Femur (tissue), 1 donor: ENCODE measurements at regions not wholly inside any gene's neighbourhood (a gene's known extent, or its start where the extent isn't known, plus 50 kb on each side); places are given as distances from the start of the nearest gene placed in this dataset.
A peak's percentile ranks its signal among the peaks of the same experiment; 100 is the strongest.
"Not testable (repeated sequence)": the region's sequence is repeated elsewhere in the genome, so short reads cannot be mapped to it uniquely, and the experiment has no call there.

Experiments
- DNase-seq: peaks from one replicate; pipeline ENCODE4 v3.0.0-alpha.2; 2017

DNA sequence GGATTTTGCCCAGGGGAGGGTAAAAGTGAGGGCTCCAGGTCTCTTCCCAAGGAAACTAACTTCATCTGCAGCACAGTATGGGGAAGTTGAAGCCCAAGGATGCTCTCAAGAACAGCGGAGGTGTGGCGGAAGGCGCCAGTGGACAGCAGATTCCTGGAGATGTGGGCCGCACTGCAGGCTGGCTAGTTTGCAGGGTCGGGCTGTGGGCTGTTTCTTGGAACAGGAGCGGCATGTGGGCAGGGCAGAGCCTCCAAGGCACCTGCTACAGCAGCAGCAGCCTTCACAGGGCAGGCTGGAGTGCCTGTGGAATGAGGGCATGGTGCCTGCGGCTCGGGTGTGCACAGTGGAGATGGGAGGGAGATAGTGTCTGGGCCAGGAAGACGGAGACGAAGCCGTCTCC is 100.0 kb upstream of the SFSWAP start:
- no peak for DNase-seq

DNA sequence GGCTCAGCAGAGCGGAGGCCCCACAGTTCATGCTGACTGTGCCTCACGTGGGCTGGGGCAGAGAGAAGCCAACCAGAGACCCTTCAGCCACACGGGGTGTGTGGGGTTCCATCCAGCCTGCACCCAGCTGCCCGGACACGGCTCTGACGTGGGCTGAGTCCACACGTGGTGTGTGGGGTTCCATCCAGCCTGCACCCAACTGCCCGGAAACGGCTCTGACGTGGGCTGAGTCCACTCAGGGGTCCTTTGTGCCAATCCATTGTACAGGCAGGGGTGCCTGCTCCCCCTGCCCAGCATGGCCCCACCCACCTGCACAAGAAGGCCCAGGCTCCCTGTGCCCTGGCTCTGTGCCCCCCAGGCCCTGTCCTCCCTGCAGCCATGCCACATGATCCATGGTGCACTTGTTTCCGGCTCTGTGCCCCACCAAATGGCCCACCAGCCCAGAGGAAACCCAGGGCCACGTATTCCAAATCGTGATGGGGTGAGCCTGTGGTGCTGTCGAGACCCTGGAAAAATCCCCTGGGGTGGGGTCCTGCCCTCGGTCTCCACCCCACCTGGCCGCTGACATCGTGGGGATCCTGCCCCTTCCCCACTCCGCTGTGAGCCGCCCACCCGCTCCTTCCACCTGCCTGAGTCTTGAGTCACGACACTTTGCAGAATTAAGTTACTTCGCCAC is 99.3 kb upstream of the SFSWAP start:
- no peak for DNase-seq

DNA sequence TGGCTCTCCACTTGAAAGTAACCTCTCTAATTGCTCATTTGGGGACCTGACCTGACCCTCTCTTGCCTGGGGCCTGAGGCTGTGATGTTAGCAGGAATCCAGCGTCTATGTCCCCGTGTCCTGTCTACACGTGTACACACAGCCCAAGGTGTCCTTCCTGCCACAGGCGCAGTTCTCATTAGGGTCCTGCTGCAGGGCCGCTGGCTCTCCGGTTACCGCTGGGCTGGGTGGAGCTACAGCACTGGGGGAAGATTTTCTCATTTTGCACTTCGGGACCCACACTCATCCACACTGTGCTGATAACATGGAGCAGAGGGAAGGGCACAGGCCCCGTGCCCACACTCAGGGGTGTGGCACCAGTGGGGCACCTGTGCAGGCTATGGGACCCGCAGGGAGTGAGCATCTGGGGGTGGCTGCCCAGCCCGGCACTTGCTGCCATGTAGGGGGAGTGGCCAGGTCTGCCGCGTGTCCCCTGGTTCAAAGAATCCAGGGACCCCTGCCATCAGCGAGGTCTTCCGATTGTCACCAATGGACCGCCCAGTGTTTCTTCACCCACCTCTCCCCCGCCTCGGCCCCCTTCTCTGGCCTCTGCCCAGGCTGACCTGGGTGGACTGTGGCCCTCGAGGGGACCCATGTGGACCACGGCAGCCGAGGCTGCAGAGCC is 98.7 kb upstream of the SFSWAP start:
- DNase-seq, result no peak

DNA sequence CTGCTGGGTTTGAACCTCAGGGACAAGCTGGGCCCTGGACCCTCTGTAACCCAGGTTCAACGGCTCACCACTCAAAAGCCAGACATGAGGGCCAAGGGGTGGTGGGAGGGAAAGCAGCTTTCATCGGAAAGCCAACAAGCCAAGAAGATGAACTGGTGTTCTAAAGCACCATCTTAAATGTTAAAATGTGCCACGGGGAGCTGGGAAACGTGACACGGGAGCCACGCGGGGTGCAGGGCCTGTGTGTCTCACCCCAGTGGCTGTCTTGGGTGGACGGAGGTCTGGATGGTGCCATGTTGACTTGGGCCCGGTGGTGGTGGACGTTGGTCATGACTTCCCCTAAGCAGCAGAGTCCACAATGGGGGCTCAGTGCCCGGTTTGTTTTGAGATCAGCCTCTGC is 97.7 kb upstream of the SFSWAP start:
- no peak for DNase-seq

DNA sequence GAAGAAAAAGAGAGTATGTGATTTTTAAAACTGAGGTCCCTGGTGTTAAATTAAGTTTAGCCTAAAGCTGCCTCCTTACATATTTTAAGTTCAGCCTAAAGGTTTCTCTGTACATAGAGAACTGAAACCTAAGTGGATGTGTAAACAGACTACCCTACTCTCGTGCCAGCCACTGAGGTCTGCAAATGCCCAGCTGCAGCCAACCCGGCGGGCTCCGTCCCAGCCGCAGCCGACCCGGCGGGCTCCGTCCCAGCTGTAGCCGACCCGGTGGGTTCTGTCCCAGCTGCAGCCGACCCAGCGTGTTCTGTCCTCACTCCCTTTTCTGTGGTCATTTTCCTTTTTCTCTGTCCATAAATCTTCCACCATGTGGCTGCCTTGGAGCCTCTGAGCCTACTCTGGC is 97.2 kb upstream of the SFSWAP start:
- no peak for DNase-seq

DNA sequence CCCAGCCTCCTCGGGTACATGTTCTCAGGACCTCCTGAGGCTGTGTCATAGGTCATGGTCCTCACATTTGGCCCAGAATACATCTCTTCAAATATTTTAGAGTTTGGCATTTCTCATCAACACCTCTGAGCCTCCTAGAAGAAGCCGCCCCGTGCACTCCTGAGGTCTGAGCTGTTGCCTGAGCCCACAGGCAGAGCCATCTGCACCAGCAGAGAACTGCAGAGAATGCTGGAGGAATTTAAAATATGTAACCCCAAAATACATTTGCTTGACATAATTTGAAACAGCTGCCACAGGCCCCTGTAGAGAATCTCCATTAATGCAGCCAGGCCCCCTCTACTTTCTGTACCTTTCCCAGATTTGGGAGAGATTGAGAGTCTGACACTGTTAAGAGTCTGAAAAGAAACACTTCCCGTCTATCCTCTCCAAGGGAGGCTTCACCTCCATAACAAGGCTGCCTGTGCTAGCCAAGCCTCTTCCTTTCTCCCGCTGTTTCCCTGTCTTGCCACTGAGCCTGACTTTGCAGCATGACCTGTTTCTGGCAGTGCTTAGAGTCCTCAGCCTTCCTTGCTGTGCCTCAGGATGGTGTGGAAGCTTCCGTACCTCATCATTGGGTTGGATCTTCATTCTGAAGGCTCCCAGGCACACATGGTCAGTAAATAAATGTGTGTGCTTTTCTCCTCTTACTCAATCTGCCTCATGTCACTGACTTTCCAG is 95.4 kb upstream of the SFSWAP start:
- no peak for DNase-seq

DNA sequence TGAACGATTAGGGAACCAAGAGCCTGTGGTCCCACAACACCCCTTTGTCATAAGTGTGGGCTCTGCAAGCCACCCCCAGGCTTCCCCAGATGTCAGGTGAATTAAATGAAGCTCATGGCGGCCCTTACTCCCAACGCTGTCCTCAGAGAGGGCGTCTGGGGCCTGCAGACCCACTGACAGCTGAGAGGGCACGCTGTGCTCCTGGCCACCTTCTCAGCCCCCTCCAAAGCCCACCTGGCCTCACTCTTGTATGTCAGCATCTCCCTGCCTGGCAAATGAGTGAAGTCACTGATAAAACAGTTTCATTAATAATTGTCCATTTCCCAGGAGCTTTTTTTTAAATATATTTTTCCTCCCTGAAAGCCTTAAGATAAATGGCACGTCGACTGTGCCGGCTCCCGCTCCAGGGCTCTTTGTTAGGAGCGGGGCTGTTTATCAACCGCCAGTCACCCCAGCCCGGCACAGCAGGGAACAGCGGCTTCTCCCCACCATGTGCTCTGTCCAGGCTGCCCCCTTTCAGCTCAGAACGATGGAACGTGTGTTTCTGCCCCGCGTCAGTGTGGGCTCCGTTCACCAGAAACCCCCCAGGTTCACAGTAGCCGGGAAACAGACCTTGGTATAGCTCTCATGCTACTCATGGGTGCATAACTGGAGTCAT is 94.7 kb upstream of the SFSWAP start:
- DNase-seq, result no peak

DNA sequence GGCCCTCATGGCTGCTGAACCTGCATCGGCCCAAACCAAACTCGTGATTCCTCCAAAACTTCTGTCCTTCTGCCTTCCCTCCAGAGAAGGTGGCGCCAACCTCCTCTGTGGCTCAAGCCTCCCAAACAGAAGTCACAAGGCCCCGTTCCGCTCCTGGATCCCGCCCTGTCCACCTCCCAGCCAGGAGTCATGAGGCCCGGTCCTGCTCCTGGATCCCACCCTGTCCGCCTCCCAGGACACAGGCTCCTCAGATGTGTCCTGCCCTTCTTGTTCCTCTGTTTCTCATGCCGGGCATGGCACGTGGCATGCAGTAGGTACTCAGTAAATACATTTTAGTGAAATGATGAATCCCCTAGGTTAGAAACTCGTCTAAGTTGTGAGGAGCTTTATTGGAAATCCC is 94.2 kb upstream of the SFSWAP start:
- DNase-seq, result no peak

DNA sequence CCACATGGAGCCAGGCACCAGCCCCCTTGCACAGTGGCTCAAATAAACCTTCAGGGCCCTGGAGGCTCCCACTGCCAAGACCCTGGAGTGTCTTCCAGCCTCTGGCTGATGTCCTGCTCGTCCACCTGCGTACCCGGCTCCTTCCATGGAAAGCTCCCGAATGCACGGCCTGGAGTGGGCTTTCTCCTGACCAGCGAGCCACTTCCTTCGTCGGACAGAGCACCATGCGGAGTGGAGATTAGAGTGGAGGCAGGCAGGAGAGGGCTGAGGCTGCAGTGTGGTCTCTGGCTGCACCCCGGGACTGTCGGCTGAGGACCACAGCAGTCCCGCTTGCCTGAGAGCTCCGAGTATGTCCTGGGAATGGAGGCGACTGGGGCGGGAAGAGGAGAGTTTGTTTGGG is 93.7 kb upstream of the SFSWAP start:
- no peak for DNase-seq

DNA sequence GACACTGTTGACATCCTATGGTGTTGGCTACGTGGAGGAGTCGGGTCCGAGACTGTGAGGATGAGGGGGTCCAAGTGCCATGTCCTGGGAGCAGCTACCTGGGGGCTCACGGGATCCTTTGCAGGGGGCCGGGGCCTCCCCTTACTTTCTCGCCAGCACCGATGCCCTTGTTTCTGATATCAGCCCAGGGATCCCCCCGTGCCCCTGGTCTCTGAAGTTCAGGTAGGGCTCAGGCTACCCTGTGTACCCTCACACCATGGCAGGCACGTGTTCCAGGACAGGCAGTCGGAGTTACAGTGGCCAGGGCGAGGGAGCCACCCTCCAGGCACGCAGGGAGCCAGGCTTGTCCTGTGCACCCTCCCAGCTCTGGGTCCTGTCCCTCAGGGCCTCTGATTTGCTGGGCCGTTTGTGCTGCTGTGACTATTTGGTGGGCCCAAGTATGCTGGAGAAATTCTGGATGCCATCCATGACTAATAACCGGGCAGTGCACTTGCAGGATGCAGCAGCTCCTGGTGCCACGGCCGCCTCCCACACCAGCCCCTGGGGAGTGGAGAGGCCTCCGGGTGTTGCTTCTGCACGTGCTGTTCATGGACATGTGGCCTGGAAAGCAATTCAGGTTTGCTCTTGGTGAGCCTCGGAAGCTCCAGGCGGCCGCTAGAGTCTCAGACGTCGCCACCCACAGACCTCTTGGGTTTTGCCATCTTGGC is 93.1 kb upstream of the SFSWAP start:
- no peak for DNase-seq

DNA sequence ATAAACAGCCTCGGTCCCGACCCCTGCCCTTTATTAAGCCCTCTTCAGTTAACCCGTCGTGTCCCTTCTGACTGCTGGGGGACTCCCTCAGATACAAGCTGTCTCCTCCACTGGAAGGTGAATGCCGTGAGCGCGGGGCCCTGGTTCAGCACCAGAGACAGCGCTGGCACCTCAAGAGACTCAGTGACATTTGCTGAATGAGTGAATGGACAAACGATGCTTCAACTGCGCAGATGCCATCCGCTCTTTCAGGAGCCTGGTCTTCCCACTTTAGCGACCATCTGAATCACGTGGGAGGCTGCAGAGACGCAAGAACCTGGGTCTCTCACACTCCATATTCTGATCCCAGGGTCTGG is 92.6 kb upstream of the SFSWAP start:
- DNase-seq, result no peak

DNA sequence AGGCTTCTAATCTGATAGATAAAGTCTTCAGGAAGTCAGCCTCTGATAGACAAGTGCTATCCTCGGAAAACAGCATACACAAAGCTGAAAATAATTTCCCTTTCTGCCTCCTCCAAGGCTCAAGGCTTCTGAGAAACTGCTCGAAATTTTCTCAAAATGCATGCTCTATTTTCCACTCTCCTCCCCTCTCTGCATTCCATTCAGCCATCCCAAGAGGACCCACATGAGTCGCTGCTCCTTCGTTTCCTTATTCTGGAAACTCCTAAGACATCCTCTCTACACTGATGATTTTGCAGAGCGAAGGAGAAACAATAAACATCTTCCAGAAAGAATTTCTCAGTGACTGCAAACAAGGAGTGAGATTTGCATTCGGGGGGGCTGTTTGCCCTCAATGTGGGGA is 92.2 kb upstream of the SFSWAP start:
- no peak for DNase-seq

DNA sequence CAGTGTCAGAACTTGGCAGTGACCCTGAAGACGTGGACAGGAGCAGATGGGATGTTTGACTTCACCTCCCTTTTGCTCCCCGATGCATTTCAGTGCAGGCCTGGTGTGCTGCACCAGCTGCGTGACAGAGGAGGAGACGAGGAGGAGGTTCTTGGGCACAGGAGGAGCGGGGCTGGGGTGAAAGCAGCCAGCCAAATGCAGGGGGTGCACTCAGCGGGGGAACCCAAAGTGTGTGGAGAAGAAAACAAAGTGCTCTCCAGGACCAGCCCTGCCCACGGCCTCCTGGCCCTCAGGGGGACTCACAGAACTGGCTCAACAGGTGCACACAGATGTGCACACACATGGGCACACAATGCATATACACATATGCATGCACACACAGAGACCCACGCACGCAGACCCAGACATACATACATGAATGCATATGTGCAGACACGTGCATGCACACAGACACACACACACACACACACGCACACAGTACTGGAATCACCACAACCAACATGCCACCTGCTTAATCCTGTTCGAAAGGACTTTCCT is 91.7 kb upstream of the SFSWAP start:
- DNase-seq, result no peak

DNA sequence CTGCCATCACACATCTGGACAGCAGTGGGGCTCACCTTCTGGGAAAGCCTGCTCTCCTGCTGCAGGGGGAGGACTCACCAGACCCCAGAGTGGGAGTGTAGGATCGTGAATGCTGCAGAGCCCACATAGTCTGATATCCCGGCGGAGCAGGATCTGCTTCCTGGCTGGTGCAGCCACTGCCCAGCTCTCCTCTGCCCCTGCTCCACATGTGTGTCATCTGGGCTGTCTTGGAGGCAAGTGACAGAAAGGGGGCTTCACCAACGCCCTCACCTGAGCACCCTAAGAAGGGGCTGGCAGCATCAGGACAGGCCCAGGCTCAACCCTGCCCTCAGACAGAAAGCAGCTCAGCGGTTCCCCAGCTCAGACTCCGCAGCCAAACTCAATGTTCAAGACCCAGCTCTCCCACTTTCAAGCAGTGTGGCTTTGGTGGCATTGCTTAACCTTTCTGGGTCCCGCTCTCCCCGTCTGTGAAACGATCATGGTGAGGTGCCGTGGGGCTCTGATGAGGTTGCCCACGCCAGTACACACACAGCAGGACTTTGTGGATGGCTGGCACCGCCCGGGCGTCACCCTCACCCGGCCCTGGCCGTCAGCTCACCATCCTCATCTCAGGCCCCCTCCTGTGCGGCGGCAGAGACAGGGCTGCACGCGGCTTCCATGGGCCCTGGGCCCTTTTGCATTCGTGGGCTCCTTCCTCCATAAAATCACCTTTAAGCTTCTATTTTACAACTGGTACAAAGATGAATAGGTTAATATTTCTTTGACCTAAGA is 91.0 kb upstream of the SFSWAP start:
- DNase-seq, result no peak

DNA sequence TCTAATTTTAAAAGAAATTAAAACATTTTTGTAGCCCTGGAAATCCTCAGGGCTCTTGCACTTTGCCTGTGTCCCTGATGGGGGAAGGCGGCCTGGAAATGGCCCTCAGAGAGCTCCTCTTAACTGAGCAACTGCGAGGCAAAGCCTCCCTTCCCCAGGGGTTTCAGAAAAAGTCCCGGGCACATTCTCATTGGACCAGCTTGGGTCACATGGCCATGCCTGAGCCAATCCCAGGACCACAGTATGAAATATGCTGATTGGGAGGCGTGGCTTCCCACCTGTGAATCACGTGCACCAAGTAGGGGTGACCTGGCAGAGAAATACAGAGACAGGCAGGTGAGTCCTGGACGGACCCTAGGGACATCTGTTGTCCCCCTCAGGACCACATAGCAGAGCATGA is 90.4 kb upstream of the SFSWAP start:
- DNase-seq, result no peak

DNA sequence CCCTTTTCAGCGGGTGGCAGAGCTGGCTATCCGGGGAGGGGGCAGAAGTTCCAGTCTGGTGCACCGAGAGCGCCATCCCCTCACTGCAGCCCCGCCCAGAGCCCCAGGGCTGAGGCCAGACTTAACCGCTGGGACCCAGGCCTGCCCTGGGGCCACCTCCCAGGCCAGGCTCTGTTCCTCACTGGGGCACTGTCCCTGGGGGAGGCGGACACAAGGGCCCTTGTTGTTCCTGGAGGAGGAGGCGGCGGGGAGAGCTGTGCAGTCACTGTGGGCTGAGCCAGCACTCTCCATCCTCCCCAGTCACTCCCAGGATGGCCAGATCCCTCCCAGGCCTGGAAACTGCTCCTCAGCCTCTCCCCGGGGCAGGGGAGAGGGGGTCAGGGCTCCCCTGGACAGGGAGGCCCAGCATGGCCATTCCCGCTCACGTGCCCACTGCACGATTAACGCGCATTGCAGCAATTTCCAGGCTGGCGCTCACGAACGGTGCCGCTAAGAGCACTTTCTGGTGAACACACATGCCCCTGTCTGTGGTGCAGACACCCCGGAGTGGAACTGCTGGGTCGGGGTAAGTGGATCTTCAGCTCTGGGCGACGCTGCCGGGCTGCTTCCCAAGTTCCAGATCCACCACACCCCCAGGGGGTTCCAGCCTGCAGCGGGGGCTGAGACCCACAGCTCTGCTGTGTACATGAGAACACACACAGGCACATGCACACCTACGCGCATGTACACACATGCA is 89.8 kb upstream of the SFSWAP start:
- DNase-seq, result no peak

DNA sequence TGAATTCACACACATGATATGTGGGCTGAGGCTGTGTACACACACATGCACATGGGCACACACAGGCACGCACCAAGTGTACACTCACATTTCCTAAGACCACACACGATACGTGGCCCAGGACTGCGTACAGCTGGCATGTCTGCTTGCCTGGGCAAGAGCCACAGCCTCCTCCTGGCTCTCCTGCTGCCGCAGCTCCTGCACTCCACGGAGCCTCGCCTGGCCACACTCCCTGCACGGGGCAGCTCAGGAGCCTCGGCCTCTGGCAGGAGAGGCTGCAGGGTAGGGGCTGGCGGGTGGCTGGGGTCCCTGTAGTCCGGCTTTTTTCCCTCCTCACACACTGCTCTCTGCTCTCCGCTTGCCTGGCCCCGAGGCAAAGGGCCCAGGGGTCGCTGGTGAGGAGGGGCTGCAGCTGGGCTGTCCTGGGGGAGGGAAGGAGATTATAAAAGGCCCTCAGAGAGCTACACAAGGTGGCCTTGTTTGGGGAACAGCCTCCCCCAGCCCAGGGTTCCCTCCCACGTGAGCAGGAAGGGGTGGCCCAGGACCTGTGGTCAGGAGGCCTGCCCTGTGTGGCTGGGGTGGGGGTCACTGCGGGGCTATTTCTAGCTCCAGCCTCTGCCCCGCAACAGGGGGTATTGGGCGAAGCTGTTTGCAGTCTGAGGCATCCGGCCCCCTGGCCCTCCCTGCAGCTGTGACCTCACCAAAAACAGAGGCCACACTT is 89.0 kb upstream of the SFSWAP start:
- peak; percentile 66 for DNase-seq

DNA sequence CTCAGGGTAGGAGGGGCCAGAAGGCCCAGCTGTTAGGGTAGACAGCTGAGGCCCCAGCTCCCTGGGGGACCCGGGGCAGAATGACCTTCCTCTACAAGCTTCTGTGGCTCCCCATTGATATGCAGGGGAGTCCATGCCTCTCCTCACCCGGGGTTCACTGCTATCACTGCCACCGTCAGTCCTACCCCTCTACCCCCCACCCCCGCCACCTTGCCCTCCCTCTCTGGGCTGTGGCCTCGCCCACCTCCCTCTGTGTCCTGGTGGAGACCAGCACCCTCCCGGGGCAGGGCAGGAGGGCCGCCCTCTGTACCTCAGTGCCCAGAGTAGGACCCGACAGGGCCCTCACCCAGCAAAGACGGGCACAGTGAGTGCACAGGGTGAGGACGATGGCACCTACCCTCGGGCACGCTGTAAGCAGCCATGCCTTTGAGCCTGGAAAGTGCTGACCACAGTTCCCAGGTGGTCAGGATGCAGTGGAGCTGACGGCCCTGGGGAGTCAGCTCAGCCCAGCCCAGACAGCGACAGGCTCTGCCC is 88.4 kb upstream of the SFSWAP start:
- no peak for DNase-seq

DNA sequence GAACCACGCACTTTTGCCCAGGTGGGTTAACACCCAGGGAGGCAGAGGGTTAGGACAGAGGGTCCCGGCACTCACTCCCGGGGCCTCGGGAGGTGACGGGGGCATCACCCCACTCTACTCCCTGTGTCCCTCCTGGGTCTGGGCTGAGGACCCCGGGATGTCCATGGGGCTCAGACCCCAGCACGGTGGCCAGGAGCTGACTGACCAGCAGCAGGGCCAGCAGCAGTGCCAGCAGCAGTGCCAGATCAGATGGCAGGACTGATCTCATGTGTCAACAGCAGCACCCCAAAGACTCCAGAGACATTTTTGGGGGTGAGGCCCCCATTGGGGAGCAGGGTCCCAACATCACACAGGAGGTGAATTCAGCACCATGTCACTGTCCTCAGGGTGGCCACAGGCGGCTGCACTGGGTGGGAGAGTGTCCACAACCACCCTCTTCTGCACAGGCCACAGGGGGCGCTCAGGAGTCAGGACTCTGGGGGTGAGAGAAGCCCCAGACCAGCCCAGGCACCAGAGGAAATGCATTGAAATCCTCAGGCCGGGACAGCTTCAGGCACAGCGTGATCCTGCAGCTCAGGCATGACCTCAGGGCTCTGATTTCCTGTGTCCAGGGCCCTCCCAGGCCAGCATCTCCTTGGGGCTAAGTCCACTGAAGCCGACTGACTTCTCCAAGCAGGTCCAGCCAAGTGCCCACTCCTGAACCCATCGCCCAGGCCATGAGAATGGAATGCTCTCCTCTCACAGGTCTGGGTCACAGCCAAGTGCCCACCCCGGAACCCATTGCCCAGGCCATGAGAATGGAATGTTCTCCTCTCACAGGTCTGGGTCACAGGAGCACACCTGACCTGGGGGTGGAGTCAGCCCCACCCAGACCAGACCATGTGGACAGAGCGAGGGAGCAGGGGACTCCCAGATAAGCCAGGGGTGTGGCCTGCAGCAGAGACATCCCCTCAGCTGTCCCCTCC is 87.2 kb upstream of the SFSWAP start:
- not testable (repeated sequence) for DNase-seq
